NCI-H524 (cell line): ENCODE measurements at regions not wholly inside any gene's neighbourhood (a gene's known extent, or its start where the extent isn't known, plus 50 kb on each side); places are given as distances from the start of the nearest gene placed in this dataset.
A peak's percentile ranks its signal among the peaks of the same experiment; 100 is the strongest.
"Not testable (repeated sequence)": the region's sequence is repeated elsewhere in the genome, so short reads cannot be mapped to it uniquely, and the experiment has no call there.

ENCODE experiments used
- DNase-seq, 2 experiments: peaks; one replicate each; lab custom pipeline; 2025; lab: John Stamatoyannopoulos, UW

- DNase-seq = no peak
Measured at GRCh38 chr21:35982717-35983116, 77.6 kb downstream of the SETD4 start.

- no peak for DNase-seq
Measured at GRCh38 chr21:35981514-35982070, 78.7 kb downstream of the SETD4 start.

- DNase-seq = no peak
Measured at GRCh38 chr21:35980821-35981220, 79.5 kb downstream of the SETD4 start.

- not testable (repeated sequence) for DNase-seq
Measured at GRCh38 chr21:35977860-35978259, 82.5 kb downstream of the SETD4 start.

- no peak for DNase-seq
Measured at GRCh38 chr21:35976929-35977328, 83.4 kb downstream of the SETD4 start.

GRCh38 chr21:35976481-35976880, 83.8 kb downstream of the SETD4 start:
- no peak for DNase-seq

GRCh38 chr21:35974775-35975174, 85.6 kb downstream of the SETD4 start:
- no peak for DNase-seq

- DNase-seq = no peak
Measured at GRCh38 chr21:35971824-35972223, 88.5 kb downstream of the SETD4 start.

GRCh38 chr21:35969281-35969680, 91.0 kb downstream of the SETD4 start:
- no peak for DNase-seq

GRCh38 chr21:35968564-35968963, 91.8 kb downstream of the SETD4 start:
- no peak for DNase-seq

- no peak for DNase-seq
Measured at GRCh38 chr21:35965699-35966098, 94.6 kb downstream of the SETD4 start.

- no peak for DNase-seq
Measured at GRCh38 chr21:35963920-35964451, 96.3 kb downstream of the SETD4 start.

- no peak for DNase-seq
Measured at GRCh38 chr21:35962917-35963316, 97.4 kb downstream of the SETD4 start.

GRCh38 chr21:35954066-35954465, 106.3 kb downstream of the SETD4 start:
- peak in 1 of 2 experiments; percentile 23 for DNase-seq

GRCh38 chr21:35953597-35953996, 106.7 kb downstream of the SETD4 start:
- no peak for DNase-seq

- DNase-seq = no peak
Measured at GRCh38 chr21:35952651-35953340, 107.5 kb downstream of the SETD4 start.

- no peak for DNase-seq
Measured at GRCh38 chr21:35948982-35949381, 111.3 kb downstream of the SETD4 start.

GRCh38 chr21:35945089-35945671, 115.1 kb downstream of the SETD4 start:
- DNase-seq = no peak

GRCh38 chr21:35943752-35944151, 116.6 kb downstream of the SETD4 start:
- no peak for DNase-seq

GRCh38 chr21:35942211-35943144, 117.8 kb downstream of the SETD4 start:
- DNase-seq = no peak

GRCh38 chr21:35940074-35940927, 120.0 kb downstream of the SETD4 start:
- peak; percentile 48 to 91 for DNase-seq
